ENCODE measurements at regions not wholly inside any gene's neighbourhood (a gene's known extent, or its start where the extent isn't known, plus 50 kb on each side); places are given as distances from the start of the nearest gene placed in this dataset.

- Histone ChIP-seq H2BK120ac (ENCODE audit: low read depth, low read length) (no peak overlapping the region), H4K91ac (ENCODE audit: insufficient read depth, low read depth, low read length) (no peak overlapping the region), H3K14ac (replicated peaks; ENCODE audit: low read depth, low read length) (no peak overlapping the region), H3K4ac (ENCODE audit: low read depth, low read length) (no peak overlapping the region), H3K9ac (ENCODE audit: low read depth, low read length) (no peak overlapping the region), H3K27me3 (ENCODE audit: control insufficient read depth, insufficient read depth, low read length) (no peaks in the 10 kb centered on the region), H3K79me1 (ENCODE audit: low read depth in 1 of 2, low read length in 2 of 2) (no peaks in the 10 kb centered on the region), H3K56ac (ENCODE audit: extremely low read depth, insufficient read depth, low read length) (no peak overlapping the region), H2BK20ac (ENCODE audit: low read depth, low read length) (no peak overlapping the region), H3K9me1 (ENCODE audit: insufficient read depth, low read length) (no peaks in the 10 kb centered on the region), H2AK5ac (ENCODE audit: low read depth, low read length) (no peak overlapping the region), H3K4me3 (ENCODE audit: insufficient read depth, low read depth, low read length) (no peak overlapping the region), H3K9me3 (ENCODE audit: control insufficient read depth, insufficient read depth, low read length) (peaks cover 7% of the 10 kb centered on the region), H4K8ac (ENCODE audit: low read depth in 2 of 2, low read length in 2 of 2) (no peak overlapping the region), H3K4me2 (ENCODE audit: low read depth, low read length) (no peak overlapping the region), H3K4me1 (ENCODE audit: control insufficient read depth, insufficient read depth, low read length) (no peaks in the 10 kb centered on the region), H3K18ac (ENCODE audit: low read depth, low read length) (no peak overlapping the region), H2BK15ac (ENCODE audit: low read depth, low read length) (no peak overlapping the region), H2AK9ac (replicated peaks; ENCODE audit: low read depth, low read length, poor library complexity) (no peak overlapping the region), H2BK5ac (ENCODE audit: low read depth, low read length, poor library complexity, severe bottlenecking) (no peak overlapping the region), H2AFZ (replicated peaks; ENCODE audit: low read length, poor library complexity) (no peak overlapping the region), H3K36me3 (ENCODE audit: control insufficient read depth, insufficient read depth, low read length) (no peaks in the 10 kb centered on the region), H3K23ac (ENCODE audit: low read depth, low read length) (no peak overlapping the region), H3K27ac (ENCODE audit: insufficient read depth, low read length) (no peak overlapping the region), H4K5ac (ENCODE audit: low read depth, low read length) (no peak overlapping the region), H4K20me1 (ENCODE audit: insufficient read depth, low read length) (no peaks in the 10 kb centered on the region)
- WGBS, 2 experiments (ENCODE audit: extremely low coverage in 2 of 2, insufficient read length in 1 of 2) = no CpG with 5 or more reads among the region's 1 CpG
- intact Hi-C loops (cut with micrococcal nuclease) = no loop called here
- CTCF ChIA-PET = no interaction called here
- in situ Hi-C loops (cut with MboI; ENCODE audit: low sequenced_read_pairs) = no loop called here
- no TSS peak for BruUV-seq (replicated peaks)
- POLR2A ChIA-PET (ENCODE audit: unreplicated experiment) = no interaction called here
- TF ChIP-seq BHLHE40 (IDR thresholded peaks at IDR 0.05; ENCODE audit: low read depth, low read length) (no peak), MAFK (IDR thresholded peaks at IDR 0.05; ENCODE audit: low read depth, low read length) (no peak), RCOR1 (IDR thresholded peaks at IDR 0.05; ENCODE audit: insufficient replicate concordance, low read length) (no peak), SMC3 (IDR thresholded peaks at IDR 0.05; ENCODE audit: low read depth, low read length) (no peak), MXI1 (IDR thresholded peaks at IDR 0.05; ENCODE audit: borderline replicate concordance, low read depth, low read length) (no peak), NFE2L2 (IDR thresholded peaks at IDR 0.05; ENCODE audit: low read depth, low read length) (no peak), POLR2A (IDR thresholded peaks at IDR 0.05; ENCODE audit: low read depth, low read length) (no peak), USF2 (IDR thresholded peaks at IDR 0.05; ENCODE audit: low read depth, low read length) (no peak), CEBPB (IDR thresholded peaks at IDR 0.05; ENCODE audit: low read depth, low read length) (no peak), RFX5 (IDR thresholded peaks at IDR 0.05; ENCODE audit: low read depth, low read length) (no peak), CTCF (conservative IDR thresholded peaks at IDR 0.05; ENCODE audit: low read depth, low read length) (no peak), ELK1 (IDR thresholded peaks at IDR 0.05; ENCODE audit: borderline replicate concordance, low read depth, low read length) (no peak), RAD21 (IDR thresholded peaks at IDR 0.05; ENCODE audit: low read length) (no peak), MAZ (IDR thresholded peaks at IDR 0.05; ENCODE audit: borderline replicate concordance, low read depth, low read length) (no peak), CHD1 (IDR thresholded peaks at IDR 0.05; ENCODE audit: low read depth, low read length) (no peak), FOS (IDR thresholded peaks at IDR 0.05; ENCODE audit: low read depth, low read length) (no peak)
- DNase-seq (no peak), ATAC-seq (ENCODE audit: low read depth) (no peak)
- dilution Hi-C loops (cut with HindIII; ENCODE audit: low sequenced_read_pairs, unreplicated experiment) = no loop called here
These were observed 799.6 kb downstream of the KCNJ3 start for GRCh38 chr2:155498106-155498505.

All from IMR-90 (cell line).